HepG2 (cell line): ENCODE measurements at regions not wholly inside any gene's neighbourhood (a gene's known extent, or its start where the extent isn't known, plus 50 kb on each side); places are given as distances from the start of the nearest gene placed in this dataset.
"Not testable (repeated sequence)": the region's sequence is repeated elsewhere in the genome, so short reads cannot be mapped to it uniquely, and the experiment has no call there.

Experiments used
- ATAC-seq: fragments of 200-7000 bp; cut with Tn5 transposase; 3 replicates; pipeline ENCODE4 v1.9.1; 2020; ENCODE audit warnings: mild to moderate bottlenecking, moderate library complexity
- BruUV-seq: library from RNA; stranded (reverse); fragments of 400-500 nt; replicated peaks from 2 replicates; lab custom pipeline; 2021; lab: Mats Ljungman, UMichigan
- CTCF ChIA-PET: fragments of 300-600 bp; formaldehyde crosslinking; extraction: SDS; loops from one replicate; lab custom pipeline; 2021; ENCODE audit warnings: low total read pairs, inconsistent platforms, low intra/inter-chr PET ratio; lab: Yijun Ruan, JAX
- POLR2A ChIA-PET: fragments of 350-600 bp; sonication (Branson Sonifier 250); formaldehyde crosslinking; loops from one replicate; lab custom pipeline; 2020; ENCODE audit warnings: antibody characterized with exemption, inconsistent platforms; lab: Yijun Ruan, JAX
- DNase-seq: peaks from one replicate; pipeline ENCODE4 v3.0.0-alpha.2; 2015; ENCODE audit warnings: low spot score
- FAIRE-seq: peaks from 3 replicates; lab custom pipeline; 2011; peaks lifted over from hg19 to GRCh38; lab: Jason Lieb, UNC
- H2AFZ ChIP-seq: one replicate; pipeline ENCODE4 v1.6.1; 2011; ENCODE audit warnings: low read length, inconsistent platforms
- H3K27ac ChIP-seq: fragments of 300-600 bp; 3 replicates; pipeline ENCODE4 v1.8.0; 2011; ENCODE audit warnings: mixed run types, mild to moderate bottlenecking, mixed read lengths, low read length, inconsistent platforms; ENCODE audit not compliant: insufficient read depth; ENCODE audit errors: extremely low read length
- H3K27me3 ChIP-seq, 2 experiments: fragments of 200-600 bp in 1 of 2; 2 replicates in 1 of 2; 3 replicates in 1 of 2; pipeline versions ENCODE4 v1.6.0 to v1.8.0; 2011; ENCODE audit warnings: low read length in 2 of 2, mild to moderate bottlenecking in 2 of 2, moderate library complexity in 2 of 2, inconsistent platforms in 1 of 2; ENCODE audit not compliant: insufficient read depth in 2 of 2, control insufficient read depth in 1 of 2
- H3K36me3 ChIP-seq, 2 experiments: fragments of 200-600 bp in 1 of 2; replicated peaks in 1 of 2; 2 replicates in 1 of 2; 3 replicates in 1 of 2; pipeline versions ENCODE4 v1.5.1 to v1.8.0; 2011; ENCODE audit warnings: low read length in 2 of 2, inconsistent platforms in 1 of 2; ENCODE audit not compliant: insufficient read depth in 2 of 2, control insufficient read depth in 1 of 2
- H3K4me1 ChIP-seq: 2 replicates; pipeline ENCODE4 v1.5.1; 2012; ENCODE audit warnings: low read length, inconsistent platforms; ENCODE audit not compliant: insufficient read depth
- H3K4me2 ChIP-seq: 2 replicates; pipeline ENCODE4 v1.6.0; 2011; ENCODE audit warnings: low read depth, low read length, inconsistent platforms
- H3K4me3 ChIP-seq, 3 experiments: fragments of 200-600 bp in 1 of 3; sonication (generic), shearing (Covaris generic) in 1 of 3; replicated peaks in 1 of 3; 2 replicates each; pipeline ENCODE4 v1.5.1; 2011 to 2016; ENCODE audit warnings: low read length in 3 of 3, inconsistent platforms in 2 of 3, low read depth in 2 of 3, mild to moderate bottlenecking in 2 of 3, control low read depth in 1 of 3, mixed read lengths in 1 of 3; ENCODE audit not compliant: insufficient read depth in 1 of 3
- H3K79me2 ChIP-seq: one replicate; pipeline ENCODE4 v1.6.1; 2011; ENCODE audit warnings: low read length, inconsistent platforms; ENCODE audit not compliant: insufficient read depth
- H3K9ac ChIP-seq: 2 replicates; pipeline ENCODE4 v1.6.0; 2011; ENCODE audit warnings: mild to moderate bottlenecking, low read depth, low read length, inconsistent platforms; ENCODE audit not compliant: insufficient read depth
- H3K9me3 ChIP-seq: 2 replicates; pipeline ENCODE4 v1.5.1; 2012; ENCODE audit warnings: mild to moderate bottlenecking, low read length
- H4K20me1 ChIP-seq: 2 replicates; pipeline ENCODE4 v1.6.0; 2011; ENCODE audit warnings: inconsistent platforms, mild to moderate bottlenecking, low read length, moderate library complexity; ENCODE audit not compliant: insufficient read depth
- WGBS: methylation state at CpG from one replicate; pipeline ENCODE4 v1.1.6; 2017; ENCODE audit warnings: low lambda C conversion rate; 5-methylcytosine and 5-hydroxymethylcytosine counted together
- in situ Hi-C: cut with HindIII; loops from 2 replicates; pipeline ENCODE4 v1.10.0; 2017; ENCODE audit warnings: low pct_unique_long_range_greater_than_20kb; ENCODE audit not compliant: extremely low pct_ligation_motif_present
- intact Hi-C: fragments of 100-400 bp; cut with micrococcal nuclease; formaldehyde crosslinking; loops from one replicate; pipeline ENCODE4 v1.10.0; 2022; ENCODE audit not compliant: unreplicated experiment

- CTCF ChIA-PET, DNase-seq, BruUV-seq, H4K20me1 ChIP-seq, H3K36me3 ChIP-seq, H3K27ac ChIP-seq, in situ Hi-C loops, H2AFZ ChIP-seq, POLR2A ChIA-PET, H3K9ac ChIP-seq, intact Hi-C loops, H3K4me1 ChIP-seq, H3K79me2 ChIP-seq, FAIRE-seq, H3K4me2 ChIP-seq, H3K4me3 ChIP-seq, ATAC-seq, H3K27me3 ChIP-seq: not testable (repeated sequence)
- peaks cover 21% of the 10 kb centered on the region for H3K9me3 ChIP-seq
- WGBS: 70% methylated on average over 5 of the region's 5 CpGs
Measured at GRCh38 chr15:20337238-20337637, 204.4 kb downstream of the GOLGA6L6 start.

- ATAC-seq, POLR2A ChIA-PET, H2AFZ ChIP-seq, H4K20me1 ChIP-seq, DNase-seq, CTCF ChIA-PET, BruUV-seq, H3K4me3 ChIP-seq, H3K79me2 ChIP-seq, in situ Hi-C loops, H3K9ac ChIP-seq, intact Hi-C loops, H3K36me3 ChIP-seq, FAIRE-seq, H3K27me3 ChIP-seq, H3K27ac ChIP-seq, H3K4me2 ChIP-seq, H3K4me1 ChIP-seq, H3K9me3 ChIP-seq: not testable (repeated sequence)
- WGBS: 84% methylated on average over 6 of the region's 6 CpGs
Measured at GRCh38 chr15:20334451-20334850, 207.1 kb downstream of the GOLGA6L6 start.

GRCh38 chr15:20325751-20326150 is 215.8 kb downstream of the GOLGA6L6 start:
- H2AFZ ChIP-seq, in situ Hi-C loops, FAIRE-seq, DNase-seq, H3K79me2 ChIP-seq, intact Hi-C loops, H3K27ac ChIP-seq, H3K27me3 ChIP-seq, H4K20me1 ChIP-seq, H3K4me1 ChIP-seq, H3K9me3 ChIP-seq, CTCF ChIA-PET, ATAC-seq, H3K36me3 ChIP-seq, H3K4me3 ChIP-seq, H3K9ac ChIP-seq, POLR2A ChIA-PET, BruUV-seq: not testable (repeated sequence)
- WGBS: 0% methylated on average over 4 of the region's 4 CpGs
- 0 out of 2 replicates have a peak overlapping the region, but pooled peaks have one; percentile 14 for H3K4me2 ChIP-seq
